HUES48 (cell line): ENCODE measurements at regions not wholly inside any gene's neighbourhood (a gene's known extent, or its start where the extent isn't known, plus 50 kb on each side); places are given as distances from the start of the nearest gene placed in this dataset.
"Not testable (repeated sequence)": the region's sequence is repeated elsewhere in the genome, so short reads cannot be mapped to it uniquely, and the experiment has no call there.

Experiments
- H3K27ac ChIP-seq: one replicate; pipeline ENCODE4 v1.7.0; 2013; ENCODE audit warnings: low read depth, low read length, inconsistent platforms
- H3K27me3 ChIP-seq: 2 replicates; pipeline ENCODE4 v1.6.1; 2013; ENCODE audit warnings: mild to moderate bottlenecking, low read length; ENCODE audit not compliant: control insufficient read depth, insufficient read depth
- H3K36me3 ChIP-seq: 2 replicates; pipeline ENCODE4 v1.6.1; 2013; ENCODE audit warnings: low read length; ENCODE audit not compliant: control insufficient read depth, insufficient read depth
- H3K4me1 ChIP-seq: 2 replicates; pipeline ENCODE4 v1.6.1; 2013; ENCODE audit warnings: mild to moderate bottlenecking, low read length; ENCODE audit not compliant: control insufficient read depth, insufficient read depth
- H3K4me3 ChIP-seq: 2 replicates; pipeline ENCODE4 v1.5.1; 2013; ENCODE audit warnings: mild to moderate bottlenecking, low read depth, low read length
- H3K9ac ChIP-seq: 2 replicates; pipeline ENCODE4 v1.6.1; 2013; ENCODE audit warnings: mild to moderate bottlenecking, low read depth, low read length, moderate library complexity
- H3K9me3 ChIP-seq: 2 replicates; pipeline ENCODE4 v1.6.1; 2013; ENCODE audit warnings: low read length; ENCODE audit not compliant: control insufficient read depth, insufficient read depth

DNA sequence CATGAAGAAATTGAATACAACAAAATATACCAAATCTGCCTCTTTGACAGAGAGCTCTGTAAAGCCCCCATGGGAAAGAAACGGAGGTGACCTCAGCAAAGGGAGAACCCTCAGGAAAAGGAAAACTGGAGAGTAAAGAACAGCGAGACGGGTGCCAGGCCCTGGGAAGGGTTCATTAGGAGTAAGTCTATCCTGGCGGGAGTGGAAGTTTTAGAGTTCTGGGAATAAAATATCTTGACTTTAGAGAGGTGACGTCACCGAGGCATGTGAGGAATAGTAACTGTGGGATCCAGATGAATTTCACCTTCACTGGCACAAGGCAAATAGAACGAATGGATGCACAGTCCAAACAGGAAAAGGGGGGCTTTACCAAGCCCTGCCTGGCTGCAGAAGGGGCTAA lies 362.8 kb upstream of the IGFBP3 start:
- peaks cover 36% of the 10 kb centered on the region for H3K4me1 ChIP-seq
- no peak overlapping the region for H3K9ac ChIP-seq
- no peak overlapping the region for H3K27ac ChIP-seq
- no peaks in the 10 kb centered on the region for H3K27me3 ChIP-seq
- no peaks in the 10 kb centered on the region for H3K9me3 ChIP-seq
- H3K4me3 ChIP-seq, result no peak overlapping the region
- no peaks in the 10 kb centered on the region for H3K36me3 ChIP-seq

GRCh38 chr7:46282155-46282554 lies 361.1 kb upstream of the IGFBP3 start:
- H3K27ac ChIP-seq, result peak overlapping the region; percentile 75

DNA sequence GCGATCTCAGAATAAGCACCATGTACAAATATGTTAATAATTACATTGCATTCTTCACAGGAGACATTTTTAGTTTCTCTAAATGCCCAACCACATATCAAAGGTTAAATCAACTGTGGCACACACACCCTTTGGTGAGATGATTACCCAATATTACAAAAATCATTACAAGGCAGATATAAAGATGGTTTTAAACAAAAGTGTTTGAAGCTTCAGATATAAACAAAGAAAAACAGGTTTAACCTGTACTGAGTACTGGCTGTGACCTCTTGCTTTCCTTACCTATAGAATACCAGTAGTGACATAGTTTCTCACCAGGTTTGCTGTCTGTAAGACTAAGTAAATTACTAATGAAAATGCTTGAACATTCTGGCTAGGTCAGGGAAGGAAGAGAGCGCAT lies 360.0 kb upstream of the IGFBP3 start:
- Histone ChIP-seq H3K4me1 (peaks cover 36% of the 10 kb centered on the region), H3K9me3 (no peaks in the 10 kb centered on the region), H3K9ac (no peak overlapping the region), H3K27me3 (no peaks in the 10 kb centered on the region), H3K27ac (peak overlapping the region; percentile 16), H3K36me3 (no peaks in the 10 kb centered on the region), H3K4me3 (no peak overlapping the region)

More at GRCh38 chr7:46282155-46282554, 361.1 kb upstream of the IGFBP3 start:
- Histone ChIP-seq H3K4me1 (peaks cover 36% of the 10 kb centered on the region), H3K9me3 (no peaks in the 10 kb centered on the region), H3K9ac (no peak overlapping the region), H3K27me3 (no peaks in the 10 kb centered on the region), H3K36me3 (no peaks in the 10 kb centered on the region), H3K4me3 (no peak overlapping the region)

- Histone ChIP-seq H3K27ac (no peak overlapping the region), H3K9me3 (no peaks in the 10 kb centered on the region), H3K36me3 (no peaks in the 10 kb centered on the region), H3K27me3 (no peaks in the 10 kb centered on the region), H3K4me3 (no peak overlapping the region), H3K4me1 (peaks cover 35% of the 10 kb centered on the region), H3K9ac (no peak overlapping the region)
Measured at GRCh38 chr7:46279290-46279689, 358.2 kb upstream of the IGFBP3 start.

- H3K36me3 ChIP-seq, result no peaks in the 10 kb centered on the region
- H3K9me3 ChIP-seq, result peaks cover 27% of the 10 kb centered on the region
- no peaks in the 10 kb centered on the region for H3K4me1 ChIP-seq
- no peak overlapping the region for H3K27ac ChIP-seq
- H3K9ac ChIP-seq, result no peak overlapping the region
- H3K27me3 ChIP-seq, result no peaks in the 10 kb centered on the region
- H3K4me3 ChIP-seq, result no peak overlapping the region
Measured at GRCh38 chr7:46264646-46265045, 343.6 kb upstream of the IGFBP3 start.

DNA sequence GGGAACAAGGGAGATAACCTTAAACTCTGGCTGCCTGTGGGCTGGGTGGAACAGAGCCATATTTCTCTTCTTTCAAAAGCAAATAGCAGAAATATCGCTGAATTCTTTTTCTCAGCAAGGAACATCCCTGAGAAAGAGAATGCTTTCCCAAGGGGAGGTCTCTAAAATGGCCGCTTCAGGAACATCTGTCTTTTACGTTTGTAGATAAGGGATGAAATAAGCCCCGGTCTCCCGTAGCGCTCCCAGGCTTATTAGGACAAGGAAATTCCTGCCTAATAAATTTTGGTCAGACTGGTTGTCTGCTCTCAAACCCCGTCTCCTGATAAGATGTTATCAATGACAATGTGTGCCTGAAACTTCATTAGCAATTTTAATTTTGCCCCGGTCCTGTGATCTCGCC lies 340.6 kb upstream of the IGFBP3 start:
- H3K36me3 ChIP-seq, H3K27ac ChIP-seq, H3K4me1 ChIP-seq, H3K9ac ChIP-seq, H3K27me3 ChIP-seq, H3K4me3 ChIP-seq: not testable (repeated sequence)
- peaks cover 27% of the 10 kb centered on the region for H3K9me3 ChIP-seq

GRCh38 chr7:46259947-46260346 lies 338.9 kb upstream of the IGFBP3 start:
- Histone ChIP-seq H3K9me3 (peaks cover 32% of the 10 kb centered on the region), H3K4me1 (no peaks in the 10 kb centered on the region), H3K4me3 (no peak overlapping the region), H3K36me3 (no peaks in the 10 kb centered on the region), H3K27me3 (no peaks in the 10 kb centered on the region), H3K9ac (no peak overlapping the region), H3K27ac (no peak overlapping the region)

DNA sequence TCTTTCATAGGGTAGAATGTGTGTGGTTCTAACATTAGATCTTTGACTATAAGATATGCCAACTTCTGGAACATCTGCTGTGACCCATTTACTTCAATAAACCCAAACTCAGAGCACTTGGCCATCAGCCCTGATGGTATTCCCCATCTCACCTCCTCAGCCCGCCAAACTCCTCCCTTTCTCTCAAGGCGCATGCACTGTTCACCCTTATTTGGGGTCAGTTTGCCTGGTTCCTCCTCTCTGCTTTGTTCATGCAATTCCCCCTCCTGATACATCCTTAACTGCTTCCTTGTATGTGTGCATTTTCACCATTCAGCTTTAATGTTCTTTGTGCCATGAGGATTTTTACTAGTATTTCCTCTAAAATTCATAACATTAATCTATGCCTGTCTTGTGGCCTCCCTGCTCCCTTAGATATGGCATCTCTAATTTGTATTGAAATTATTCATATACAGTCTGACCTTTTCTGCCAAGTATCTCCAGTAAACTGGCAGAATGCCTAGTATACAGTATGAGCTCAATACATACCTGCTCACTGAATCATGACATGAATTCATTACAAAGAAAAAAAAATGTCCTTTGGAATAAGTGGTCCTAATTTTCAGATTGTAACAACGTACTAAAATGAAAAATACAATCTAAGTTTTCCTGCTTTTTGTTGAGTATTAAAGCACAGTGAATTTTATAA lies 336.8 kb upstream of the IGFBP3 start:
- Histone ChIP-seq H3K27ac (no peak overlapping the region), H3K9me3 (peaks cover 26% of the 10 kb centered on the region), H3K36me3 (no peaks in the 10 kb centered on the region), H3K9ac (no peak overlapping the region), H3K27me3 (no peaks in the 10 kb centered on the region), H3K4me3 (no peak overlapping the region), H3K4me1 (no peaks in the 10 kb centered on the region)

DNA sequence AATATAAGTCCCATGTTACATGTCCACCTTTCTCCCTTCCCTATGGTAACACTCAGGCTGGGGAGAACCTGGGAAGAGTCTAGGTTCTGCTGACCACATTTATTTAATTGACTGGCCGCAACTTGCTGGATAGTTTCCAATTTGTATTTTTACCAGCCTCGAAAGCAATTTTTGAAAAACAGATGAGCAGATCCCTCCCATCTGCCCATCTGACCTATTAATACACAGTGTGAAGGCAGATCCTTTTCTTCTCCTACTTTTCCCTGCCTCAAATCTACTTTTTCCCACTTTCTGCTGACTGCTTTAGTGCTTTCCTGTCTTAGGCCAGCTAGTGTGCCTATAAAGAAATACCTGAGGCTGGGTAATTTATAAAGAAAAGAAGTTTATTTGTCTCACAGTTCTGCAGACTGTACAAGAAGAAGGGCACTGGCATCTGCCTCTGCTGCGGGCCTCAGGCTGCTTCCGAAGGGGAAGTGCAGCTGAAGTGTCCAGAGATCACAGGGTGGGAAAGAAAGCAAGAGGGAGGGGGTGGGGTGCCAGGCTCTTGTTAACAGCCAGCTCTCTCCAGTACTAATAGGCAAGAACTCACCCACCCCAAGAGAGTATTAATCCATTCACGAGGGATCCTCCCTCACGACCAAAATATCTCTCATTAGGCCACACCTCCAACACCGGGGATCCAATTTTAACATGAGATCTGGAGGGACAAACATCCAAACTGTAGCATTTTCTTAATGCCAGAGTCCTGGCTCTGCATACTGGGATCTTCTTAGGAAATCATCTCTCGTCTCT lies 336.0 kb upstream of the IGFBP3 start:
- peaks cover 22% of the 10 kb centered on the region for H3K9me3 ChIP-seq
- H3K27me3 ChIP-seq, result no peaks in the 10 kb centered on the region
- H3K9ac ChIP-seq, result no peak overlapping the region
- H3K36me3 ChIP-seq, result no peaks in the 10 kb centered on the region
- no peaks in the 10 kb centered on the region for H3K4me1 ChIP-seq
- no peak overlapping the region for H3K4me3 ChIP-seq
- no peak overlapping the region for H3K27ac ChIP-seq

- no peak overlapping the region for H3K27ac ChIP-seq
- H3K4me3 ChIP-seq, result no peak overlapping the region
- H3K9ac ChIP-seq, result no peak overlapping the region
Measured at GRCh38 chr7:46253520-46253919, 332.4 kb upstream of the IGFBP3 start.

GRCh38 chr7:46247664-46248063 lies 326.6 kb upstream of the IGFBP3 start:
- Histone ChIP-seq H3K27me3 (no peaks in the 10 kb centered on the region), H3K9ac (no peak overlapping the region), H3K9me3 (no peaks in the 10 kb centered on the region), H3K4me1 (no peaks in the 10 kb centered on the region), H3K36me3 (no peaks in the 10 kb centered on the region), H3K27ac (no peak overlapping the region), H3K4me3 (no peak overlapping the region)

More at GRCh38 chr7:46253520-46253919, 332.4 kb upstream of the IGFBP3 start:
- Histone ChIP-seq H3K36me3 (no peaks in the 10 kb centered on the region), H3K27me3 (no peaks in the 10 kb centered on the region), H3K9me3 (0 out of 2 replicates have a peak, but pooled peaks cover 6% of the 10 kb centered on the region), H3K4me1 (no peaks in the 10 kb centered on the region)
